Tibial nerve (tissue), 4 donors: ENCODE measurements at regions not wholly inside any gene's neighbourhood (a gene's known extent, or its start where the extent isn't known, plus 50 kb on each side); places are given as distances from the start of the nearest gene placed in this dataset.

Experiments
- CTCF ChIP-seq, 5 experiments: fragments of 200-600 bp in 3 of 5; fragments of 450-650 bp in 2 of 5; sonication (generic) in 3 of 5; IDR thresholded peaks; one replicate each; pipeline ENCODE4 v1.5.1; 2016 to 2019; ENCODE audit warnings: antibody characterized with exemption in 5 of 5, mild to moderate bottlenecking in 3 of 5, moderate library complexity in 2 of 5
- EP300 ChIP-seq, 2 donors: sonication (generic); formaldehyde crosslinking; IDR thresholded peaks; one replicate each; pipeline ENCODE4 v1.6.1; 2017; ENCODE audit warnings: antibody characterized with exemption in 2 of 2, mild to moderate bottlenecking in 1 of 2

- TF ChIP-seq CTCF (IDR thresholded peaks at IDR 0.05) (no peak), EP300 (IDR thresholded peaks at IDR 0.05) (no peak)
Observed at GRCh38 chr14:48349689-48350088, 674.3 kb upstream of the MDGA2 start.
